Astrocyte of the cerebellum (primary cell): ENCODE measurements at regions not wholly inside any gene's neighbourhood (a gene's known extent, or its start where the extent isn't known, plus 50 kb on each side); places are given as distances from the start of the nearest gene placed in this dataset.

Source experiments
- DNase-seq: peaks from one replicate; pipeline ENCODE4 v3.0.0-alpha.2; 2011; ENCODE audit warnings: low read depth
- H3K4me3 ChIP-seq: 2 replicates; pipeline ENCODE4 v1.5.1; 2011; ENCODE audit warnings: mild to moderate bottlenecking, low read depth, low read length, moderate library complexity
- in situ Hi-C: cut with HindIII; loops from 2 replicates; pipeline ENCODE4 v1.10.0; 2017; ENCODE audit warnings: low sequenced_read_pairs
- TF ChIP-seq, protein P1 (sequence below): IDR thresholded peaks from 2 replicates; pipeline ENCODE4 v1.5.1; 2012; ENCODE audit warnings: low read length, low read depth, moderate library complexity, mild to moderate bottlenecking; ENCODE audit errors: missing control alignments

DNA sequence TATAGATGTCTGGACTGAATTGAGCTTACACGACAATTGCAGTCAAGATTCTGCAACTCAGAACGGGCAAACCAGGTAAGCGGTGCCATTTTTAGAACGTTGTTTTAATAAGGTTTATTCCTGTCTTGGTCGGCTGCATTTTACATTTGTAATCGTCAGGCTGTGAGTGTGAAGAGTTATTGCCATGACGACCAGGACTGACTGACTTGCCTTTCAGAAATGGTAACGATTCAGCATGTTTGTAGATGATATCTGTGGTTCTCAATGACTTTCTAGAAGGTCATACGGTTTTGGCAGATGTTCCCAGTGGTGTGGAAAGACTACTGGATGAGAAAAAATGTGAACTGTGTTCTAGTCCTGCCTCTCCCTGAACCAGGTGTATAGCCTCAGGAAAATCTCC, 271.3 kb upstream of the B3GALT2 start:
- TF ChIP-seq, protein P1, sequence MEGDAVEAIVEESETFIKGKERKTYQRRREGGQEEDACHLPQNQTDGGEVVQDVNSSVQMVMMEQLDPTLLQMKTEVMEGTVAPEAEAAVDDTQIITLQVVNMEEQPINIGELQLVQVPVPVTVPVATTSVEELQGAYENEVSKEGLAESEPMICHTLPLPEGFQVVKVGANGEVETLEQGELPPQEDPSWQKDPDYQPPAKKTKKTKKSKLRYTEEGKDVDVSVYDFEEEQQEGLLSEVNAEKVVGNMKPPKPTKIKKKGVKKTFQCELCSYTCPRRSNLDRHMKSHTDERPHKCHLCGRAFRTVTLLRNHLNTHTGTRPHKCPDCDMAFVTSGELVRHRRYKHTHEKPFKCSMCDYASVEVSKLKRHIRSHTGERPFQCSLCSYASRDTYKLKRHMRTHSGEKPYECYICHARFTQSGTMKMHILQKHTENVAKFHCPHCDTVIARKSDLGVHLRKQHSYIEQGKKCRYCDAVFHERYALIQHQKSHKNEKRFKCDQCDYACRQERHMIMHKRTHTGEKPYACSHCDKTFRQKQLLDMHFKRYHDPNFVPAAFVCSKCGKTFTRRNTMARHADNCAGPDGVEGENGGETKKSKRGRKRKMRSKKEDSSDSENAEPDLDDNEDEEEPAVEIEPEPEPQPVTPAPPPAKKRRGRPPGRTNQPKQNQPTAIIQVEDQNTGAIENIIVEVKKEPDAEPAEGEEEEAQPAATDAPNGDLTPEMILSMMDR, result no peak
- no peak overlapping the region for H3K4me3 ChIP-seq
- DNase-seq, result no peak
- in situ Hi-C loops, result no loop called here

DNA sequence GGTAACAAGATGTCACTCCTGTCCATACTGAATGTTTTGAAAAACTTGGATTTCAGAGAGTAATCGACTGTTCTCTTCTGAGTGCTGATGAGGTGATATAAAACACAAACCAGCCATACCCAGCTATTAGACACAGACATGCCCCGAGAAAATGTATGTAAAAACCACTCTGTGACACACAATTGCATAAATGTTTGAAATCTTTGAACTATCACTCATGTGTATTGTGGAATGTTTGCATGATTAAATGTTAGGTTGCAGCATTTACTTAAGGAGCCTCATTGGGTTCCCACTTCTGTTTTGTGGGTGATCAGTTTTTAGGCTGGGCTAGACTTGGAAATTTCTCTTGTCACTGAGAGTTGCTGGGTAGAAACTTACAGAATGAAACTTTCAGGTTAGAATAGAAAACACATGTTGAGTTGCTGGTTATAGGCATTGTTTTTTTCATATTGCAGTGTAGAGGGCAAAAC, 270.4 kb upstream of the B3GALT2 start:
- H3K4me3 ChIP-seq, result no peak overlapping the region
- TF ChIP-seq, protein P1, result no peak
- no peak for DNase-seq
- in situ Hi-C loops, result no loop called here

DNA sequence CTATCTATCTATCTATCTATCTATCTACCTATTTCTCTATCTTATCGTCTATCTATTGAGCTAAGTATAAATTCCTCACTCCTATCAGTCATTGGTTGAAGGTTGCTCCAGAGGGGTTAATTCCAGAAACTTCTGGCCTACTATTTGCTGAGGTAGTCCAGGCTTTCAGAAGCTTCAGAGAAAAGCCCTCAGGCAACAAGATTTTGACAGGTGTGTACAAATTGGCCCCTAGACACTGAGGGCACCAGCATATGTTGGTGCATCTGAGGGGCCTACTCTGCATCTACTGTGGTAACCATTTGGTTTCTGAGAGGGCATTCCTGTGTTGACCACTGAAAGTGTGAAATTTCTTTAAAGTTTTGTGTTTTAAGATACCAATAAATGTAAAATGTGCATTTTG, 265.2 kb upstream of the B3GALT2 start:
- TF ChIP-seq, protein P1, result no peak
- in situ Hi-C loops, result no loop called here
- no peak for DNase-seq
- H3K4me3 ChIP-seq, result no peak overlapping the region

DNA sequence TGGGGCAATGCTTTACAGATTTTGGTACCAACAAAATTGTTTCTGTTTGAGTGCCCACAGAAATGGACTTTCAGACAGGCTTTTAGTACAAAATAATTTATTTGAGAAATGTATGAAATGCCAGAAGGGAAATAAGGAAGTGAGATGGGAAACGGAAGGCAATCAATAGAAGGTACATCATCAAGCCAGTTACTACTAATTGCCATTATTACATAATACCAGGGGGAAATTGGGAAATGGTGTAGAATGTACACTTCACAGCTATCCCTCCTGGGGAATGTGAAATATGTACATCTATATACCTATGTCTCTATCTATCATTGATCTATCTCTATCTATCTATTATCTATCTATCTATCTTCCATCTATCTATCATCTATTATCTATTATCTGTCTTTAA, 264.6 kb upstream of the B3GALT2 start:
- no peak overlapping the region for H3K4me3 ChIP-seq
- DNase-seq, result no peak
- in situ Hi-C loops, result no loop called here
- TF ChIP-seq, protein P1, result no peak

DNA sequence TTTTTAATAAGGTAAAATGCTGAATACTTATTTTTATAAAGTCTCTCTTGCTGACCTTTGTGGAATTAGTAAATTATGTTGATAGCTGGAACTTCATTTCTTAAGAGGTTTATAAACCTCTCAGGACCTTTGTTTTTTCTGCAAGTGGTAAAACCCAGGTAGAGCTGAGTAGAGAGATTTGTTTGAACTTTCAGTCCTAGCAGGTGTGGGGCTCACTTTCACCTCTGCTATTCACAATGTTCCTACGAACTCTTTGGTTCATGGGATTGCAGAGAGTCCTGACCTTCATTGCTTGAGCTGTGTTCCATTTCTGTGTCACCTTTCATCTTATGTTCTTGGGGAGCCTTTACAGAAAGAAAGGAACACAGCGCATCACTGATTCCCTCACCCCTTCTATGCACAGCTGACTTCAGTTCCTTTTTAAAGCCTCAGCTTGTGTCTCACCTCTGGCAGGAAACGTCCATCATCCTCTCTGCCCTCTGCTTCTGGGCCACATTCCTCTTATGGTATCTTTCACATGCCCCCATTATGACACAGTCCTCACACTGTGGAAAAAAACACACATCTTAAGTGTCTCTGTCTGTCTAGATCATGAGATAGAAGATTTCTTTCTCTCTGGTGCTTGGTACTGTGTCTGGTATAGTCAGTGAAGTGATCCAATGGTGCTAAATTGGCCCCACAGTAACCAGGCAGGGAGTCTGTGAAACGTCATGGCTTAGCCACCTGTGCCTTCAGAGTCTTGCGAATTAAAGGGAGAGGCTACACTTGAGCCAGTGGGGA, 262.5 kb upstream of the B3GALT2 start:
- TF ChIP-seq, protein P1, result no peak
- DNase-seq, result no peak
- in situ Hi-C loops, result no loop called here
- H3K4me3 ChIP-seq, result no peak overlapping the region

DNA sequence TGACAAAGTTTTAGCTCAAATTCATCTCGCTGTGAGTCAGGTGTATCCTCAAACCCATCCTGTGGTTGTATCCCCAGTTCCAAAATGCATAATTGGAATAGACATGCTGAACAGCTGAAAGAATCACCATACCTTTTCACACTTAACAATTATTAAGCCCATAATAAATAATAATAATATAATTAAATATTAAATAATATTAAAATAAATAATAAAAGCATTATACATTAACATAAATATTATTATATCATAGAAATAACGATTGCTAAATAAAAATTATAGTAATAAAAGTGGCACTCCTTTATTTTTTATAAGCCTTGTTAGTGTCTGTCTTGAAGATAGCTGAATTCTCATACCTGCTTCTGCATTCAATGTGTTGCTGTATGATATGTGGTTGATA, 257.5 kb upstream of the B3GALT2 start:
- no peak for DNase-seq
- in situ Hi-C loops, result no loop called here
- TF ChIP-seq, protein P1, result no peak
- H3K4me3 ChIP-seq, result no peak overlapping the region

DNA sequence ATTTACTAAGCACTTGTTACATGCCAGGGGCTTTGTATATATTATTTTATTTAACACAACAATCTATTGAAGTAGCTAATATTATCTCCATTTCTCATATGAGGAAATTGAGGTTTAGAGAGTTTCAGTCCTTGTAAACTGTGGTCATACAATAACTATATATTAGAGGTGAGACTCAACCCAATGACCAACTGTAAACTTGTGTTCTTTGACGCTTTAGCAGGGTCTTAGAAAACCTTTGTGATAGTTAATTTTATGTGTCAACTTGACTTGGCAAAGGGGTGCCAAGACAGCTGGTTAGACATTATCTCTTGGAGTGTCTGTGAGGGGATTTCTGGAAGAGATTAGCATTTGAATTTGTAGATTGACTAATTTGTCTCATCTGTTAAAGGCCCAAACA, 252.4 kb upstream of the B3GALT2 start:
- in situ Hi-C loops, result no loop called here
- TF ChIP-seq, protein P1, result no peak
- no peak overlapping the region for H3K4me3 ChIP-seq
- DNase-seq, result no peak
